NCI-H146 treated with DMSO at 0.1 percent for 48 hours (cell line): ENCODE measurements at regions not wholly inside any gene's neighbourhood (a gene's known extent, or its start where the extent isn't known, plus 50 kb on each side); places are given as distances from the start of the nearest gene placed in this dataset.

Experiments used
- DNase-seq: peaks from one replicate; lab custom pipeline; 2025; ENCODE audit not compliant: unreplicated experiment; lab: John Stamatoyannopoulos, UW

DNA sequence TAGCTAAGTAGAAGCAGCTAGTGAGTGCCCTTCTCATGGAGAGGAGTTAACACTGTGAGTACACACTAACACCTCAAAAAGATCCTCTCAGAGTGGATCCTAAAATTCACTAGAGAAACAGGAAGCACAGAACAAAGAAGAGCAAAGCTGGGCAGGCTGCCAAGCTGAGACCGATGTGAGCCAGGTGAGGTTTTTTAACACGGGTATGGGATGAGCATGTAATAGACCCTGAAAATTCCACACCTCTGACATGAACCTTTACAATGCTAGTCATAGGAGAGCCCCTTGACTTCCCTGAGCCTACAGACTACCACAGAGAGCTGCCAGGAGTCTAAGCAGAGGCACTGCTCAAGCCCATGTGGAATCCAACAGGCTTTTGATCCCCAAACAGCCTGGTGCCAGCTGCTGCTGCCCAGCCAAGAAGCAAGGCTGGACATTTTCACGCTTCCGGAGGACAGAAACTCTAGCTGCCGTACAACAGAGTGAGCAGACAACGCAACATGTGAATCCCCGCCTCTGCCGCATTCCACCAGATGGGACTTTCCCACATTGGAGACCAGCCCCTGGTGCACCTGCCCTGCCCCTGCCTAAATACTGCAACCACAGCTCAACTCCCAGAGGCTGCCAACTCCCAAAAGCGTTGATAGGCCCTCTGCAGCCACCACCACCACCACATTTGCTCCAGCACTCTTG, 280.8 kb downstream of the CDH10 start:
- DNase-seq = no peak

GRCh38 chr5:24364711-24365110, 280.1 kb downstream of the CDH10 start:
- no peak for DNase-seq

DNA sequence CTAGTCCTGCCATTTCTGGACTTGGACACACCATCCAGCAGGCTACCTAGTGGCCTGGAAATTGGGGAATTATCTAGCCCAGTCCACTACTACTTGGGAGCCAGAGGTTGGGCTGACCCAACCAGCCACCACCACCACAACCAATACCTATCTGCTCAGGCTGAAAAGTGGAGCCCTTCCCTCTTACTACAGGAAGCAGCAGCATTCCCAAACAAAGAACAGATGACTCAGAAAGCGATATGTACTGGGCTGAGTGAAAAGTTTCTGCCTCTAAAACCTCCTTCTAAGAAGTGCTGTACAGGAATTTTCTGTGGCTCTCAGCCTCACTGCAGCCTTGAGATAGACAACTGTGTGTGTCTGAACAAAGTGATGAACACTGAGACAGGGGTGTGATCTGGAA, 279.4 kb downstream of the CDH10 start:
- no peak for DNase-seq

GRCh38 chr5:24367216-24367615, 277.6 kb downstream of the CDH10 start:
- no peak for DNase-seq

DNA sequence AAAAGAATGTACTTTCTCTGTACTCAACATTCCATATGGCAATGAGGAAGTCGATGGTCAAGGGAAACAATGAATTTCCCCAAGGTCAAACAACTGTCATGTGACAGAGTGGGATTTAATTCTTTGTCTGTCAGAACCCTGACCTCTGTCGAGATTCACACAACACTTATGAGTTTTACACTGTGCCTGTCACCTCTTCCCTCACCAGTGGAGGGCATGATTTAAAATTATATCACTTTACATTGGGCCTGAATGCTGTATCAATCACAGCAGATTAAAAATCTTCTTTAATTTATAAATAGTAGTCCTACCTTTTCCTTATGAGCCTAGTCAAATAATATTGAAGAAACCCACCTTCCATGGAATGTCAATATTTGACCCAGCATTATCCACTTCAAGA, 276.7 kb downstream of the CDH10 start:
- no peak for DNase-seq

DNA sequence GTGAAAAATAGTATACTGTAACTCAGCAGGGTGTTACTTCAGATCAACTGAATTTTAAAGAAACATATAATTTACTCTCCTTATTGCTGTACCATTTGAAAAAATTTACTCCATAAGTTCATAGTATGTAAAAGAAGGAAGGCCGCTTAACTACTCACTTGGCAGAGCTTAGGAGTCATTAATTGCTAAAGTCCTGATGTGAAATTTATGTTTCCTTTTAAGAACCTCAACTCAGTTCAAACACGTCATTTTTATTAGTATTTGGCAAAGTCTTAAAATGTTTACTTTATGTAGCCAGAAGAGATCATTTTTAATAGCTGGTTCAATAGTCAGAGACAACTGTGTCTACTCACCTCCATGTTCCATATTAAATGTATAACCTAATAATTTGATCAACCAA, 268.6 kb downstream of the CDH10 start:
- no peak for DNase-seq

GRCh38 chr5:24376616-24377015, 268.2 kb downstream of the CDH10 start:
- no peak for DNase-seq

DNA sequence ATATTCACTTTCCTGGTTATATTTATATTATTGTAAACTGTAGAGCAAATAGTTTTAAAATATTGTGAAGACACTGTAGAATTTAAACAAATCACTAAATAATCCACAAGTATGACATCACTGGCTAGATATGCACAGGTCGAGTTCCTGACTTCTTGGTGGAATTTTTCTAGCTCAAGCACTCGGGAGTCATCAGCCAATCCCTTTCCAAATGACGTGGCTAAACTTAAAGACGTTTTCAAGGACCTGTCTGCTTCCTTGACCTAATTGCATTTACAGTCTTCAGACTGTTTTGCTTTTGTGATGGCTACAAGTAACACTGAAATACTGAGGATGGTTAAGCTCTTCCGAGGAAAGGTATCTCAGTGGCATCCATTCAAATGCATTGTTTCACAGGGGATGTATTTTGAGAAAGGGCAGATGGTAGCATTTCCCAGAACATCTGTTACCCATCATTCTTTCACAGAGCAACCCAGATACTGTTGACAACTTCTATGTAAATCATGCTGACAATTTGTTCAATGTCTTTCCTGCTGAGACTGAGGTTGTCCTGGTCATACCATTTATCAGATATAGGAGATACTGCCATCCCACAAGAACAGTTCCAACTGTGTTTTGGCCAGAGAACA, 262.8 kb downstream of the CDH10 start:
- no peak for DNase-seq

- no peak for DNase-seq
Observed at GRCh38 chr5:24385070-24385469, 259.7 kb downstream of the CDH10 start.

DNA sequence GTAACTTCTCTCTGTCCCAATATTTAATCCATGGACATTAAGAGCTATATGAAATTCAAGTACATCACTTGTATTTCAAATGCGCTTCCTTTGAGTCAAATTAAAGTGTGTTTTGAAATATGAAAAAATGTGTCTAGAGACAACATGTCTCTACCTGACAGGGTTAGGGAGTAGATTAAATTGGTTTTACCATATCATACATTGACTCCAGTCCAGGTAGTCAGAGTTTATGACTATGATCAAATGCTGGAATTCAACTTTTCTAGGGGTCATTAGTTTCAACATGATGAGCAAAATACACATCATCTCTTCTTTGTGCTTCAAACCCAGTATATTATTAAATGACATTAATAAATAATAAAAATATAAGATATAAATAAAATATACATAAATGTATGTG, 259.2 kb downstream of the CDH10 start:
- no peak for DNase-seq

- no peak for DNase-seq
Observed at GRCh38 chr5:24388448-24388847, 256.3 kb downstream of the CDH10 start.

DNA sequence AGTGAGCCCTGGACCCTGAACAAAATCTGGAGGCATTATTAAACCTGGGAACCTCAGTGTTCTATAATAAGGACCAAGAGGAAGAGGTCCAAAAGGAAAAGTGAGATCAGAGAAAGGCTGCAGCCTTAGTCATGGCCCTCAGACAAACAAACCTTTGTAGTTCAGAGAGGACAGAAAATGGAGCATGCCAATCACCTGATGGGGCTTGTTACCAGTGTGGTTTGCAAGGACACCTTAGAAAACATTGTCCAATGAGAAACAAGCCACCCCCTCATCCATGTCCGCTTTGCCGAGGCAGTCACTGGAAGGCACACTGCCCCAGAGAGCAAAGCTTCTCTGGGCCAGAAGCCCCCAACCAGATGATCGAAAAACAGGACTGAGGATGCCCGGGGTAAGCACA, 254.8 kb downstream of the CDH10 start:
- DNase-seq = no peak

- DNase-seq = no peak
Observed at GRCh38 chr5:24391816-24392215, 253.0 kb downstream of the CDH10 start.

DNA sequence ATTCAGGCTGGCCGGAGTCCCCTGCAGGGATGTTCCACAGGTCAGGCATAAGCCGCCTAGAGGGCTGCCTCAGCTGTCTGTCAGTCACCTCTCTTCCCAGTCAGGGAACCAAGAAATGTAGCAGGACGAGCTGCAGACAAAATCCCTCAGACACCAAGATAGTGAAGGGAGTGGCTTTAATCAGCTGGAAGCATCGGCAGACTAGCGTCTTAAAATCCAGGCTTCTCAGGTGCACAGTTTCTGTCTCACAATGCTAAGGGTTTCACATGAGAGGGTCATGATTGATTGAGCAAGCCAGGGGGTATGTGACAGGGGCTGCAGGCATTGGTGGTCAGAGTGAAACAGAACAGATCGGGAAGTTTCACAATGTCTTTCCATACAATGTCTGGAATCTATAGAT, 247.2 kb downstream of the CDH10 start:
- no peak for DNase-seq

- no peak for DNase-seq
Observed at GRCh38 chr5:24401773-24402172, 243.0 kb downstream of the CDH10 start.

- no peak for DNase-seq
Observed at GRCh38 chr5:24407466-24407865, 237.3 kb downstream of the CDH10 start.

DNA sequence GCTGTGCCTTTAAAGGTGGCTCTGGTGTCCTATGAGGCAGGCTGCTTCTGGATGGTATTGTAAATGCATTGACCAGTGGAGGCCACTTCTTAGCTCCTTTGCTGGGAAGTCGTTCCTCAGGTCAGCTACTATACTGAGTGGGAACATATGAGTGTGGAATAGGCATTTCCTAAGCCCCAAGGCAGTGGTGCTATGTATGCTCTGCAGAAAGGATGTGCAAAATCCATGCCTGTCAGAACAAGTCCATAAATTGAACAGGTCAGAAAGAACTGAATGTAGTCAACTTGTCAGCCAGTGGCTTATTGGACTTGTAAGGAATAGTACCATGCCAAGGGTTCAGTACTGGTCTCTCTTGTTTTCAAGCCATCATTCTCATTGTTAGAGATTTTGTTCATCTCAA, 216.4 kb downstream of the CDH10 start:
- no peak for DNase-seq

- DNase-seq = no peak
Observed at GRCh38 chr5:24433555-24433954, 211.2 kb downstream of the CDH10 start.
